LNCAP (cell line): ENCODE measurements at regions not wholly inside any gene's neighbourhood (a gene's known extent, or its start where the extent isn't known, plus 50 kb on each side); places are given as distances from the start of the nearest gene placed in this dataset.

Experiments used
- CTCF ChIP-seq: fragments of 450-650 bp; IDR thresholded peaks from 2 replicates; pipeline ENCODE4 v1.5.1; 2017; ENCODE audit warnings: mild to moderate bottlenecking

GRCh38 chr21:41601573-41602368 lies 93.8 kb upstream of the TMPRSS2 start:
- TF ChIP-seq CTCF = no peak

GRCh38 chr21:41600961-41601572 lies 93.1 kb upstream of the TMPRSS2 start:
- no peak for TF ChIP-seq CTCF

GRCh38 chr21:41600556-41600955 lies 92.6 kb upstream of the TMPRSS2 start:
- no peak for TF ChIP-seq CTCF

- no peak for TF ChIP-seq CTCF
Measured at GRCh38 chr21:41600116-41600515, 92.2 kb upstream of the TMPRSS2 start.

GRCh38 chr21:41598561-41599431 lies 90.8 kb upstream of the TMPRSS2 start:
- TF ChIP-seq CTCF = no peak

GRCh38 chr21:41597811-41598231 lies 89.9 kb upstream of the TMPRSS2 start:
- TF ChIP-seq CTCF = no peak

GRCh38 chr21:41597227-41597626 lies 89.3 kb upstream of the TMPRSS2 start:
- TF ChIP-seq CTCF = no peak
